Testis (tissue), 2 donors: ENCODE measurements at regions not wholly inside any gene's neighbourhood (a gene's known extent, or its start where the extent isn't known, plus 50 kb on each side); places are given as distances from the start of the nearest gene placed in this dataset.

Experiments used
- POLR2A ChIP-seq: fragments of 450-650 bp; IDR thresholded peaks from one replicate; pipeline ENCODE4 v1.6.1; 2017; ENCODE audit warnings: antibody characterized with exemption, mild to moderate bottlenecking, moderate library complexity
- TF ChIP-seq, protein P1 (sequence below), 3 experiments: fragments of 450-650 bp in 2 of 3; fragments of 200-600 bp in 1 of 3; sonication (generic) in 1 of 3; IDR thresholded peaks; one replicate each; pipeline ENCODE4 v1.5.1; 2016 to 2019; ENCODE audit warnings: antibody characterized with exemption in 3 of 3, mild to moderate bottlenecking in 2 of 3, moderate library complexity in 1 of 3

DNA sequence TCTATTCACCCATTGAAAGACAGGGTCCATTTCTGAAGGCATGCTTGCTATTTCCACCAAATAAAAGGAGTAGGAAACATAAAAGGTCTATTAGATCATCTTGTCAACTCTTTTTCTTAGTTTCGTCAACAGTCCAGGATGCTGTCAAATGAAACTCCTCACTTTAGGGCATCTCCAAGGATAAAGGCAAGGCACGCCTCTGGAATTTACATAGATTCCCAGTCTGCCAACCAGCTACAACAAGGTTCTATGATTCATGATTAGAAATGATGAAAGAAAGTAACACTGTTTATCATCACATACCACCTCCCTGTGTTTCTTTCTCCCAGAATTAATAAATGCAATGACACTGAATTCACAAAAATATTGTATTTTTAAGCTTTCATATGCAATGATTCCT is 636.3 kb downstream of the LTN1 start:
- TF ChIP-seq, protein P1, sequence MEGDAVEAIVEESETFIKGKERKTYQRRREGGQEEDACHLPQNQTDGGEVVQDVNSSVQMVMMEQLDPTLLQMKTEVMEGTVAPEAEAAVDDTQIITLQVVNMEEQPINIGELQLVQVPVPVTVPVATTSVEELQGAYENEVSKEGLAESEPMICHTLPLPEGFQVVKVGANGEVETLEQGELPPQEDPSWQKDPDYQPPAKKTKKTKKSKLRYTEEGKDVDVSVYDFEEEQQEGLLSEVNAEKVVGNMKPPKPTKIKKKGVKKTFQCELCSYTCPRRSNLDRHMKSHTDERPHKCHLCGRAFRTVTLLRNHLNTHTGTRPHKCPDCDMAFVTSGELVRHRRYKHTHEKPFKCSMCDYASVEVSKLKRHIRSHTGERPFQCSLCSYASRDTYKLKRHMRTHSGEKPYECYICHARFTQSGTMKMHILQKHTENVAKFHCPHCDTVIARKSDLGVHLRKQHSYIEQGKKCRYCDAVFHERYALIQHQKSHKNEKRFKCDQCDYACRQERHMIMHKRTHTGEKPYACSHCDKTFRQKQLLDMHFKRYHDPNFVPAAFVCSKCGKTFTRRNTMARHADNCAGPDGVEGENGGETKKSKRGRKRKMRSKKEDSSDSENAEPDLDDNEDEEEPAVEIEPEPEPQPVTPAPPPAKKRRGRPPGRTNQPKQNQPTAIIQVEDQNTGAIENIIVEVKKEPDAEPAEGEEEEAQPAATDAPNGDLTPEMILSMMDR (IDR thresholded peaks at IDR 0.05), result no peak
- no peak for TF ChIP-seq POLR2A
